ENCODE measurements at regions not wholly inside any gene's neighbourhood (a gene's known extent, or its start where the extent isn't known, plus 50 kb on each side); places are given as distances from the start of the nearest gene placed in this dataset.

DNA sequence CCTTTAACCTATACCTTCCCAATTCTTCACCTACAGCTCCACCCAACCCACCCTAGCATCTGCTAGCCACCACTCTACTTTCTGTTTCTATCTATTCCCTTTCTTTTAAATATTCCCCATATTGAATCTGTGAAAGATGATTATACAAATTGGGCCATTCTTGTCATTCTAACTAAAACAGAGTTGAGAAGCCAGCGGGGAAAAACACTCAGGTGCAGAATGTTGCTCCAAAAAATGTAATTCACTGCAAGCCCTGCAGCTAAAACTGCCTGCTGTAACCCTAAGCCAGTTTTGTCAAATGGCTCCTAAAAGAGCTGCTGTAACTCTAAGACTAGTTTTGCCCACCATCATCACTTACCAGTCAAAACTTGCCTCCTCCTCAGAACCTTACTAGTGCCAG, 1468.6 kb upstream of the MIR17HG start:
- H3K79me2 ChIP-seq (ENCODE audit: low read length), result no peaks in the 10 kb centered on the region
- H3K4me2 ChIP-seq (ENCODE audit: low read length), result no peak overlapping the region
- H3K4me3 ChIP-seq (ENCODE audit: low read length), result no peak overlapping the region
- DNase-seq (no peak), ATAC-seq (no peak)
- intact Hi-C loops (cut with micrococcal nuclease), result no loop called here
- H2AFZ ChIP-seq (ENCODE audit: low read length), result no peak overlapping the region
- no peaks in the 10 kb centered on the region for H3K9me3 ChIP-seq (ENCODE audit: low read length)
- H3K36me3 ChIP-seq (ENCODE audit: low read depth, low read length), result no peaks in the 10 kb centered on the region
- H3K4me1 ChIP-seq (ENCODE audit: insufficient read depth, low read length), result no peaks in the 10 kb centered on the region
- H3K27ac ChIP-seq (ENCODE audit: low read length), result no peak overlapping the region
- BruUV-seq (replicated peaks), result no TSS peak
- no peak overlapping the region for H3K9ac ChIP-seq (ENCODE audit: low read length)
- CTCF ChIA-PET, result no interaction called here
- no peaks in the 10 kb centered on the region for H3K9me2 ChIP-seq (replicated peaks; ENCODE audit: low read length)
- TF ChIP-seq, protein P1, sequence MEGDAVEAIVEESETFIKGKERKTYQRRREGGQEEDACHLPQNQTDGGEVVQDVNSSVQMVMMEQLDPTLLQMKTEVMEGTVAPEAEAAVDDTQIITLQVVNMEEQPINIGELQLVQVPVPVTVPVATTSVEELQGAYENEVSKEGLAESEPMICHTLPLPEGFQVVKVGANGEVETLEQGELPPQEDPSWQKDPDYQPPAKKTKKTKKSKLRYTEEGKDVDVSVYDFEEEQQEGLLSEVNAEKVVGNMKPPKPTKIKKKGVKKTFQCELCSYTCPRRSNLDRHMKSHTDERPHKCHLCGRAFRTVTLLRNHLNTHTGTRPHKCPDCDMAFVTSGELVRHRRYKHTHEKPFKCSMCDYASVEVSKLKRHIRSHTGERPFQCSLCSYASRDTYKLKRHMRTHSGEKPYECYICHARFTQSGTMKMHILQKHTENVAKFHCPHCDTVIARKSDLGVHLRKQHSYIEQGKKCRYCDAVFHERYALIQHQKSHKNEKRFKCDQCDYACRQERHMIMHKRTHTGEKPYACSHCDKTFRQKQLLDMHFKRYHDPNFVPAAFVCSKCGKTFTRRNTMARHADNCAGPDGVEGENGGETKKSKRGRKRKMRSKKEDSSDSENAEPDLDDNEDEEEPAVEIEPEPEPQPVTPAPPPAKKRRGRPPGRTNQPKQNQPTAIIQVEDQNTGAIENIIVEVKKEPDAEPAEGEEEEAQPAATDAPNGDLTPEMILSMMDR (conservative IDR thresholded peaks at IDR 0.05; ENCODE audit: low read depth, low read length), result no peak
- TF ChIP-seq EZH2phosphoT487 (IDR thresholded peaks at IDR 0.05; ENCODE audit: borderline replicate concordance, low read length), result no peak
- TF ChIP-seq EZH2 (IDR thresholded peaks at IDR 0.05; ENCODE audit: low read length, unreplicated experiment), result no peak
- no peaks in the 10 kb centered on the region for H3K27me3 ChIP-seq (ENCODE audit: low read length)
- no peaks in the 10 kb centered on the region for H4K20me1 ChIP-seq (ENCODE audit: low read length)
- no peaks in the 10 kb centered on the region for H3F3A ChIP-seq (ENCODE audit: low read length, unreplicated experiment)
- POLR2A ChIA-PET (ENCODE audit: unreplicated experiment), result no interaction called here

DNA sequence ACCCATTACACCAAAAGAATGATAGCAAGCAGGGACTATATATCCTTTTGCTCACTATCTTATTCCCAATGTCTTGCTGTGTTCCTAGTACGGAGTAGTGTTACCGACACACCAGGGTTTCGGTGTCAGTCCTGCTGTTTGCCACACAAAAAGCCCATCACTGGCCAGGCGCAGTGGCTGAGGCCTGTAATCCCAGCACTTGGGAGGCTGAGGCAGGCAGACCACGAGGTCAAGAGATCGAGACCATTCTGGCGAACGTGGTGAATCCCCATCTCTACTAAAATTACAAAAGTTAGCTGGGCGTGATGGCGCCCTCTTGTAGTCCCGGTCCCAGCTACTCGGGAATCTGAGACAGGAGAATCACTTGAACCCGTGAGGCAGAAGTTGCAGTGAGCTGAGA, 1467.3 kb upstream of the MIR17HG start:
- no peak overlapping the region for H3K27ac ChIP-seq (ENCODE audit: low read length)
- H3K9me2 ChIP-seq (replicated peaks; ENCODE audit: low read length), result no peaks in the 10 kb centered on the region
- no peaks in the 10 kb centered on the region for H3K27me3 ChIP-seq (ENCODE audit: low read length)
- H3F3A ChIP-seq (ENCODE audit: low read length, unreplicated experiment), result no peaks in the 10 kb centered on the region
- no peak for TF ChIP-seq EZH2phosphoT487 (IDR thresholded peaks at IDR 0.05; ENCODE audit: borderline replicate concordance, low read length)
- no peak for TF ChIP-seq EZH2 (IDR thresholded peaks at IDR 0.05; ENCODE audit: low read length, unreplicated experiment)
- TF ChIP-seq, protein P1 (conservative IDR thresholded peaks at IDR 0.05; ENCODE audit: low read depth, low read length), result no peak
- no peaks in the 10 kb centered on the region for H3K9me3 ChIP-seq (ENCODE audit: low read length)
- no peak for DNase-seq
- ChIA-PET CTCF (no interaction called here), POLR2A (ENCODE audit: unreplicated experiment) (no interaction called here)
- H4K20me1 ChIP-seq (ENCODE audit: low read length), result no peaks in the 10 kb centered on the region
- intact Hi-C loops (cut with micrococcal nuclease), result no loop called here
- no peaks in the 10 kb centered on the region for H3K36me3 ChIP-seq (ENCODE audit: low read depth, low read length)
- no peak overlapping the region for H3K9ac ChIP-seq (ENCODE audit: low read length)
- H3K4me1 ChIP-seq (ENCODE audit: insufficient read depth, low read length), result no peaks in the 10 kb centered on the region
- H2AFZ ChIP-seq (ENCODE audit: low read length), result no peak overlapping the region
- no peaks in the 10 kb centered on the region for H3K79me2 ChIP-seq (ENCODE audit: low read length)
- H3K4me3 ChIP-seq (ENCODE audit: low read length), result no peak overlapping the region
- BruUV-seq (replicated peaks), result no TSS peak
- ATAC-seq, result no peak
- no peak overlapping the region for H3K4me2 ChIP-seq (ENCODE audit: low read length)

DNA sequence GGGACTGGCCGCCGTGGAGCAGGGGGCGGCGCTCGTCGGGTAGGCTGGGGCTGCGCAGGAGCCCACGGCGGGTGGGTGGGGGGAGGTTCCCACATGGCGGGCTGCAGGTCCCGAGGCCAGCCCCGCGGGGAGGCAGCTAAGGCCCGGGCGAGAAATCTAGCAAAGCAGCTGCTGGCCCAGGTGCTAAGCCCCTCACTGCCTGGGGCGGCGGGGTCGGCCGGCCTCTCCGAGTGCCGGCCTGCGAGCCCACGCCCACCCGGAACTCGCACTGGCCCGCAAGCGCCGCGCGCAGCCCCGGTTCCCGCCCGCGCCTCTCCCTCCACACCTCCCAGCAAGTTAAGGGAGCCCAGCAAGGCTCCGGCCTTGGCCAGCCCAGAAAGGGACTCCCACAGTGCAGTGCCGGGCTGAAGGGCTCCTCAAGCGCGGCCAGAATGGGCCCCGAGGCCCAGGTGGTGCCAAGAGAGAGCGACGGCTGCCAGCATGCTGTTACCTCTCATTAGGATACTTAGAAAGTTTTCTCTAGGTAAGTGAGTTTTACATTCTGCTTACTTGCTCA, 1463.5 kb upstream of the MIR17HG start:
- ATAC-seq, result no peak
- Histone ChIP-seq H3K4me3 (ENCODE audit: low read length) (no peak overlapping the region), H3K79me2 (ENCODE audit: low read length) (no peaks in the 10 kb centered on the region), H3K27ac (ENCODE audit: low read length) (no peak overlapping the region), H3K9me3 (ENCODE audit: low read length) (no peaks in the 10 kb centered on the region), H2AFZ (ENCODE audit: low read length) (no peak overlapping the region), H3F3A (ENCODE audit: low read length, unreplicated experiment) (no peaks in the 10 kb centered on the region), H3K36me3 (ENCODE audit: low read depth, low read length) (no peaks in the 10 kb centered on the region), H3K9ac (ENCODE audit: low read length) (no peak overlapping the region), H3K27me3 (ENCODE audit: low read length) (no peaks in the 10 kb centered on the region), H3K4me2 (ENCODE audit: low read length) (no peak overlapping the region), H3K9me2 (replicated peaks; ENCODE audit: low read length) (no peaks in the 10 kb centered on the region), H4K20me1 (ENCODE audit: low read length) (no peaks in the 10 kb centered on the region), H3K4me1 (ENCODE audit: insufficient read depth, low read length) (no peaks in the 10 kb centered on the region)
- CTCF ChIA-PET, result no interaction called here
- POLR2A ChIA-PET (ENCODE audit: unreplicated experiment), result no interaction called here
- DNase-seq, result no peak
- TF ChIP-seq, protein P1 (conservative IDR thresholded peaks at IDR 0.05; ENCODE audit: low read depth, low read length), result no peak
- no peak for TF ChIP-seq EZH2 (IDR thresholded peaks at IDR 0.05; ENCODE audit: low read length, unreplicated experiment)
- TF ChIP-seq EZH2phosphoT487 (IDR thresholded peaks at IDR 0.05; ENCODE audit: borderline replicate concordance, low read length), result no peak
- intact Hi-C loops (cut with micrococcal nuclease), result no loop called here
- BruUV-seq (replicated peaks), result no TSS peak
